ENCODE measurements at regions not wholly inside any gene's neighbourhood (a gene's known extent, or its start where the extent isn't known, plus 50 kb on each side); places are given as distances from the start of the nearest gene placed in this dataset.

DNA sequence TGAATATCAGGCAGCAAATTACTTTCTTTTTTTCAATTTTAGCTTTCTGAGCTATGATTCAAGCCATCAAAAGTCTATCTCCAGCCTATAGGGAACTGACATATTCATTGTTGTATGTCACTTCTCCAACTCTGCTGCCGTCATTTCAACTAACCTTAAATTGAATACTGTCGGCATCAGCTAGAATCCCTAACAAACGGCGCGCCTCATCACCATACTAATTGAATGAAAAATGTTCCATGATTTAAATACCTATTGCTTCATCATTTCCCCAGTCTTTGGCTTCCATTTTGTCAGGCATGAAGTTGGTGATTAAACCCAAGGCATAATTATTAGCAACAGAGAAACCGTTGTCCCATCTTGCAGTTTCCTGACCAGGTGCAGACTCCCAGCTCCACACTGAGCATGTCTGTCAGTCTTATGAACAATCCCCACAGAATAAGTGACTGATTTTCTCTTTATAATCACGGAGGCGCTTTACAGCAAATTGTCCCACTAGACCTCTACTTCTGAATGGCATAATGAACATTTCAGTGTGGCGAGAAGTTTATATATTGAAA is 83.5 kb upstream of the NPY start:
- no peak for TF ChIP-seq CTCF (IDR thresholded peaks at IDR 0.05; ENCODE audit: low read depth, low read length)
- H3K4me3 ChIP-seq (replicated peaks in 1 of 2; ENCODE audit: low read depth in 2 of 2, low read length in 2 of 2) = no peak overlapping the region
- DNase-seq (ENCODE audit: low read depth in 2 of 2) = no peak

- no peak for DNase-seq (ENCODE audit: low read depth in 2 of 2)
- no peak overlapping the region for H3K4me3 ChIP-seq (replicated peaks in 1 of 2; ENCODE audit: low read depth in 2 of 2, low read length in 2 of 2)
Measured at GRCh38 chr7:24201226-24201625, 82.8 kb upstream of the NPY start.

DNA sequence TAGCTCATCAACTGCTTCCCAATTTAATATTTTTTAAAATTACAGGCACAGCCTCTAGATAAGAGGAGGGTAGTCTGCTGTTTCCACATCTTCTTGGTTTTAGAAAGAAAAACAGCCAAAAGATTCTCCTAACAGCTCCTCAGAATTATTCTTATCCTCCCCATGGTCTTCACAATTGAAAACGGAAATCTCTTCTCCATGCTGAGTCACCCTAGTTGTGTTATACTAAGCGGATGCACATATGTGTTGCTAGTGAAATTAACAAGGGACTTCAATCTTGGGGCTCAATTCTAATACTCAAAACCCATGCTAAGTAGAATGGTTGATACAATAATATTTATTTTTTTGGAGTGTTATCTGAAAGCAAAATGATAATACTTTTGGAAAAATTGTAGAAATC is 71.9 kb upstream of the NPY start:
- no peak overlapping the region for H3K4me3 ChIP-seq (replicated peaks in 1 of 2; ENCODE audit: low read depth in 2 of 2, low read length in 2 of 2)
- no peak for DNase-seq (ENCODE audit: low read depth in 2 of 2)
- TF ChIP-seq CTCF (IDR thresholded peaks at IDR 0.05; ENCODE audit: low read depth, low read length) = no peak

More at GRCh38 chr7:24201226-24201625, 82.8 kb upstream of the NPY start:
- TF ChIP-seq CTCF (IDR thresholded peaks at IDR 0.05; ENCODE audit: low read depth, low read length) = no peak

DNA sequence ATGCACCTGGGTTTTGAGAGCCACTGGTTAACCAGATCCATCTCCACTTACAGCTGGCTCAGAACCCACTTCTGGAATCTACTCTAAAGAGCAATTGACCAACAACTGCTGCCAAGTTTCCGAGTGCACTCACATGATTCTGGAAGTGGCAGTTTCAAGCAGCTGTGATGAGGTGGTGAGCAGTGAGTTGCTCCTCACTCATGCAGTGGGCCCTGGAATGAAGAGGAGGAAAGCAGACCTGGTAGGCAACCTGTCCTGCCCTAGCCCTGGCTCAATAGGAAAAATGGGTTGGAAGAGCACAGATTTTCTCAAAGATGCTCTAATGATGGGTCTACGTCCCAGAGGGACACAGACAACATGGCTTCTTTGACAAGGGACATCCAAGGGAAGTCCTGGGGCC is 70.7 kb upstream of the NPY start:
- TF ChIP-seq CTCF (IDR thresholded peaks at IDR 0.05; ENCODE audit: low read depth, low read length) = no peak

GRCh38 chr7:24214670-24215069 is 69.3 kb upstream of the NPY start:
- DNase-seq (ENCODE audit: low read depth in 2 of 2) = no peak
- no peak overlapping the region for H3K4me3 ChIP-seq (replicated peaks in 1 of 2; ENCODE audit: low read depth in 2 of 2, low read length in 2 of 2)
- no peak for TF ChIP-seq CTCF (IDR thresholded peaks at IDR 0.05; ENCODE audit: low read depth, low read length)

More for the DNA sequence above, 70.7 kb upstream of the NPY start:
- no peak overlapping the region for H3K4me3 ChIP-seq (replicated peaks in 1 of 2; ENCODE audit: low read depth in 2 of 2, low read length in 2 of 2)
- DNase-seq (ENCODE audit: low read depth in 2 of 2) = no peak

- peak; percentile 2 to 25 for DNase-seq (ENCODE audit: low read depth in 2 of 2)
- no peak overlapping the region for H3K4me3 ChIP-seq (replicated peaks in 1 of 2; ENCODE audit: low read depth in 2 of 2, low read length in 2 of 2)
Measured at GRCh38 chr7:24216576-24217125, 67.3 kb upstream of the NPY start.

More at GRCh38 chr7:24216576-24217125, 67.3 kb upstream of the NPY start:
- no peak for TF ChIP-seq CTCF (IDR thresholded peaks at IDR 0.05; ENCODE audit: low read depth, low read length)
